SW480 (cell line): ENCODE measurements at regions not wholly inside any gene's neighbourhood (a gene's known extent, or its start where the extent isn't known, plus 50 kb on each side); places are given as distances from the start of the nearest gene placed in this dataset.

Source experiments
- DNase-seq: peaks from one replicate; pipeline ENCODE4 v3.0.0-alpha.2; 2016; ENCODE audit warnings: low spot score

GRCh38 chr6:105578179-105578707 lies 175.4 kb upstream of the PREP start:
- no peak for DNase-seq

- DNase-seq = no peak
Measured at GRCh38 chr6:105573556-105573955, 170.7 kb upstream of the PREP start.

DNA sequence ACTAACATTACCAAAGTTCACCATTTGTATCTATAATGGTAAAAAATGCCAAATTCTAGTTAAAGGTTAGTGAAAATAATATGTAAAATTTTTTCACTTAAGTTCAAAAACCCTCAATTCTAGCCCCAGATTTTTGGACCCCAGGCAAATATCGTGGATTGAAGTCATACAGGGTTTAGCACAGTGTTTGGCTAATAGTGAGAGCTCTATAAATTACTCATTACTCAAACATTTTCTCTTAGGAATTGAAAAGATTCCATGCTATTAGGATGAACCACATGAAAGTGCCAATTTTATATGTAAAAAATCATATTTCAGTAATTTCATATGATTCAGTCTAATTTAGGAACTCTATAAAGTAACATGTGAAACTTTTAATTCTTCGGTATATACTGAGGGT lies 170.3 kb upstream of the PREP start:
- DNase-seq = no peak

DNA sequence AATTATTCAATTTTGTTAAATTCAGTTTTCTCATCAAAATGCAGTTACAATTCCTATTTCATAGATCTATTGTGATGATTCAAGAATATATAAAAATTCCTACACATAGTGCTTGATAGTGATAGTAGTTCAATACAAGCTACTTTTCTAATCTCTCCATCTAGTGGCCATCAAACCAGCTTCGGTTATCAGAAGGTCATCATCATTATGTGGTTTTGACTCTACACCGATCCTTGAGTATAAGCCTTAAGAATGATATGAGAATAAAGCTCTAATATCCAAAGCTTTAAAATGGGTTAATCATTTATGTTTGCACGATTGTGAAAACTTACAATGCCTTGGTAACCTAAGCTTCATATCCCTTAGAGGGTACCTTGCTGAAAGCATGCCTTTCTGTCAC lies 167.5 kb upstream of the PREP start:
- no peak for DNase-seq

GRCh38 chr6:105569706-105570105 lies 166.8 kb upstream of the PREP start:
- no peak for DNase-seq

GRCh38 chr6:105568751-105569150 lies 165.9 kb upstream of the PREP start:
- no peak for DNase-seq

DNA sequence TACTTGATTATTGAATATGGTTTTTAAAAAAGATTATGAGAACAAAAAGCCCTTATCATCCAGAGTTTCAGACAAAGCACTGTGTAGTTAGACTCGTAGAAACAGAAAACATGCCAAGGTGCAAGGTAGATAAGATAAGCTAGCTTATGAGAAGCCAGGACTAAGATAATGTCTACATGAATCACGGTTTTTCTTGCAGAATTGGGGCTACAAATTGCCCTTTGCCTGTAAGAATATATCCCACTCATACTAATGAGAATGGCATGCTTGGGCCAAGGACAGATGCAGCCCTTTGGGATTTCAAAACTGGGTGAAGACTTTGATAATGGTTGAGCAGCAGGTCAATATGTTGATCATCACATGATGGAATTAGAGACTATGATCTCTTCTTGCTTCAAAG lies 165.3 kb upstream of the PREP start:
- DNase-seq = no peak

DNA sequence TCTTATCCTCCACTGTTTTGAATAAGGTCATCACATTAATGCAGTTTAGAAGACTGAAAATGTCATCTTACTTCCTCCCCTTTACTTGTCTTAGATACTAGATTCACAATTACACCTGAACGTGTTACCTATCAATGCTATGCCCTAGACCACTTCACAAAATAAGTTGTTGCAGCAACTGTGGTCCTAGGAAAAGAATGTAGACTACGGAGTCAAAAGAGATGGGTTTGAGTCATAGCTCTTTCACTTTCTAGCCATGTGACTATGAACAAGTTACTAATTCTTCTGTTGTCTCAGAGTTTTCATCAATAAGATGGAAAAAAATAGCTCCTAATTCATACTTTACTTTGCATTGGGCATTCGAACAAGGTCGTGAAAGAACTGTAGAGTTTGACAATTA lies 164.3 kb upstream of the PREP start:
- no peak for DNase-seq

- no peak for DNase-seq
Measured at GRCh38 chr6:105566503-105566902, 163.6 kb upstream of the PREP start.

DNA sequence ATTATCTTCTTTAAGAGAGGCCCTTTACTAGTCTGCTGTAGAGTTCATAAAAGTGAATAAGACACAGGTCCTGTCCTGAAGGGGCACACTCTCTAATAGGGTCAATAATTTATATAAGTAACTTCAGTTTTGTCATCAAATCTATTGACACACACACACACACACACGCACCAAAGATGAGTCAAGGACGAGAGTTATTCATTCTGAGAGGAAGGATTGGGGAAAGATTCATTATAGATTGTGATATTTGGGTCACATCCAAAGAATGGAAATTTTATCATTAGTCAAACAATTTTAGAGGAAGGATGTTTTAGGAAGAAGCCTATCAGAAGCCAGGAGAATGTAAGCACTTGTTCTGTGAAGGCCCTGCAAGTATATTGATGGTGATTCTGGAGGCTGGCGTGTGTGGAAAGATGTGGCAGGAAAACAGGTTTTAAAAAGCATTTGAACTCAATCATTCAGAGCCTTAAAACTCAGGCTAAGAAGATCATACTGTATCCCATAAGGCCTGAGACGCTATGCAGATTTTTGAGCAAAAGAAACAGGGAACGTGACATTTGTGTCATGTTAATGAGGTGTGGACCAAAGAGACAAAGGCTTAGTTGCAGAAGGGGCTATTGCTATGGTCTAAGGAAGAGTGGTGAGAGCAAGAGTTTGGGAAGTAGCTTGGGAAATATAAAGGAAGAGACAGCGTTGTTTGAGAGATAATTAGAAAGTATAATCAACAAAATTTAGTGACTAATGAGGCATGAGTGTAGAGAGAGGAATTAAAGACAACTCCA lies 161.4 kb upstream of the PREP start:
- no peak for DNase-seq

DNA sequence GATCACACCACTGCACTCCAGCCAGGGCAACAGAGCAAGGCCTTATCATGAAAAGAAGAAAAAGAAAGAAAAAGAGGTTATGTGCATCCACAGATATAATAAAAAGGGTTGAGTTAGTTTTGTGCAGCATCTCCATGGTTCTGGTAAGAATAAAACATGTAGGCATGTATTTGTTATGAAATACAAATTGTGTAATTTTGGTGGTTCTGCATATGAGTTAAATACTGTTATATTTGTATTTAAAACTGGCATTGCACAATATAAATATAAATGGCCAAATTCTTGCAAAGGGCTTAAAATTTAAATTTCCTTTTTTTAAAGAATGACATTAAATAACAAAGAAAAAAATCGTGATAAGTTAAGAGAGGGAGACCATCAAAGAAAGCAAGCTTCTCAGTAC lies 159.1 kb upstream of the PREP start:
- no peak for DNase-seq

DNA sequence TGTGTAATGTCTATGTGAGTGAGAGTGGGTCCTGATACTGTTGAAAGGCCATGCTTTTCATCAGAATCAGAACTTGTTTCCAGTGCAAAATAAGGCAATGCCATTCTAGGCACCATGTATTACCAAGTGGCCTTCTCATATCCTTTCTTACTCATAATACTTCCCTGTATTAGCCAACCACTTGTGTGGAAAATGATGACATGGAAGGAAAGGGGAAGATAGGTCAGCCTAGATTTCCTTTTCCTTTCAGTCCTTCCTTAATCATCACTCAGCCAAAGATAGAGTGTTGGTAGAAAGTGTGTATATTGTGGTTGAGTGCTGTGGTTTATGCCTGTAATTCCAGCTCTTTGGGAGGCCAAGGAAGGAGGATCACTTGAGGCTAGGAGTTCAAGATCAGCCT lies 158.6 kb upstream of the PREP start:
- DNase-seq = no peak

GRCh38 chr6:105560611-105561066 lies 157.8 kb upstream of the PREP start:
- no peak for DNase-seq

DNA sequence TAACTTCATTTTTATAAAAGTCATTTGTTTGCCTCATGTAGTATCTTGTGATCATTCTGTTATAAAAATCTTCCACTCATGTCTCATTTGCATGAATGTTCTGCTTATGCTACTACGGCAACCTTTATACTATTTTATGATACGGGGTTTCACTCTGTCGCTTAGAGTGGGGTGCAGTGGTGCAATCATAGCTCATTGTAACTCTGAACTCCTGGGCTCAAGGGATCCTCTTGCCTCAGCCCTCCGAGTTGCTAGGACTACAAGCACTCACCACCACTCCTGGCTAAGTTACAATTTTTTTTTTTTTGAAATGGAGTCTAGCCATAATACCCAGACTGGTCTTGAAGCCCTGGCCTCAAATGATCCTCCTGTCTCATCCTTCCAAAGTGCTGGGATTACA lies 154.4 kb upstream of the PREP start:
- DNase-seq = no peak

DNA sequence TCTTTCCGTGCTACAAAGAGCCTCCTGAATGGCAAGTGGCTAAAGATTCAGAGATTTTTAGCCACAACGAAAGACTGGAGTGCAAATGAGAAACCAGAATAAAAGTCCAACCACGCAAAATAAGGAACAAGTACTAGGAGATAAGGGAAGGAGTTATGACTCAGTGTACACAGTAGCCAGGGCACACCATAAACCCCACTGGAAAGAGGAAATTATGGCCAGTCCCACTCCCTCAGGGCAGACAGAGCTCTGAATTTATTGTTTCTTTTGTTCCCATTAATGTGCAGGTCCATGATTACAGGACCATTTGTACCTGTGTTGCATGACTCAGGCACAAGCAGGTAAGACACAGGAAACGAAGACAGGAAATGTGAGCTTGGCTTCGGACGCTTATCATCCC lies 150.3 kb upstream of the PREP start:
- DNase-seq = no peak

DNA sequence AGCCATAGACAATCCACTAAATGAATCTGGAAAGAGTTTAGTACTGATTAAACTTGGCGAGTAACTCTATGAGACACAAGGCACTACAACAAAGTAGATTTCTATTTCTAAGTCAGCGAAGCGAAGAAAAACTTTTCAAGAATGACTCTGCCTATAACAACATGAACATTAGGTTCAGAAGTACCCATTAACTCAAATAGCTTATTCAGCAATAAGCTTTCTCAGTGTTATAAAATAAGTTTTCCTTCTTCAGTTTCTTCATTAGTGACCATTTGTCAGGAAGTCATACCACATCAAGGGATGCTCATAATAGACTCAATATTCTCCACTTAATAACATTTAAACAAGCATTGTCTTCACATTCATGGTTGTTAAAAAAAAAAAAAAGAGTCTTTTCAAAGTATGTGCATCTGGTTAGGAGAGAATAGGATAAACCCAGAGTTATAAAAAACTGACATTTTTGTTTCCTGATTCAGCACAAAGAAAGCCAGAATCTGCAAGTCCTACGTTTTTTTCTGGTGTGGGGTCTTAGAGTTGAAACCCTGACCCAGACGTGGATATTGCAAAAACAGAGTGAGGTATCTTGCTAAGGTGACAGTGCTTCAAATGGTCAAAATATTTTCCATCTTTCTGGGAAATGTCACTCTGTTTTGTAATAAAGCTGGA lies 148.2 kb upstream of the PREP start:
- DNase-seq = no peak

DNA sequence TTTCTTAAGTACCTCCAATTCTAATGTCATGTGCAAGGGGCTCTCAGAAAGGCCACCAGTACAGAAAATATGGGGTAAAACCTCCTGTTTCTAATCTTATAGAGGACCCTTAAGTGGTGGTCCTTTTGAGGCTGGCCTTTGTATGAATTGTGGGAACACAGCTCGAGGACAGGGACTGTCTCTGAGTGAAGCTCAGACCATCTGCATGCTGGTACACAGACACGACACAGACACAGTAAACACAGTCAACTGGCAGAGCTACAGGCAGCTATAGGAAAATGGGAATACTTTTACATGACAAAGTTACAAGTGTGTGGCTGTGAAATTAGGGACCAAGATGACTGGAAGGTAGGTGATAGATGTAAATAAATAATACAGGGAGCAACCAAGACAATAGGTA lies 143.9 kb upstream of the PREP start:
- no peak for DNase-seq

GRCh38 chr6:105545947-105546731 lies 143.3 kb upstream of the PREP start:
- DNase-seq = no peak

- DNase-seq = no peak
Measured at GRCh38 chr6:105545228-105545920, 142.5 kb upstream of the PREP start.

DNA sequence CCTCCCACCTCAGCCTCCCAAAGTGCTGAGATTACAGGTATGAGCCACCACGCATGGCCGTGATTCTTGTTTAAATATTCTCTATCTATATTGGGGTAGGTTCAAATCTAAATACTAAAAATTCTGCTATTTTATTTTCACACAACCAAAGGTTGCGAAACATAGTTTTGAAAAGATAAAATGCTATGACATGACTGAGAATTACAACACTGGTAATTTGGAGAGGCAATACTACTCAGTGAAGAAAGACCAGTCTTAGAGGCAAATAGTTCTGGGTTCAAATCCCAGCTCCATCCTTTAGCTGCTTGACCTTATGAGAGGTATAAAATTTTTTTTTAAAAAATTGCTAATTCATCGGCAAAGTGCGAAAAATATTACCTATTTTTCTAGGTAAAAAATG lies 137.0 kb upstream of the PREP start:
- DNase-seq = no peak

DNA sequence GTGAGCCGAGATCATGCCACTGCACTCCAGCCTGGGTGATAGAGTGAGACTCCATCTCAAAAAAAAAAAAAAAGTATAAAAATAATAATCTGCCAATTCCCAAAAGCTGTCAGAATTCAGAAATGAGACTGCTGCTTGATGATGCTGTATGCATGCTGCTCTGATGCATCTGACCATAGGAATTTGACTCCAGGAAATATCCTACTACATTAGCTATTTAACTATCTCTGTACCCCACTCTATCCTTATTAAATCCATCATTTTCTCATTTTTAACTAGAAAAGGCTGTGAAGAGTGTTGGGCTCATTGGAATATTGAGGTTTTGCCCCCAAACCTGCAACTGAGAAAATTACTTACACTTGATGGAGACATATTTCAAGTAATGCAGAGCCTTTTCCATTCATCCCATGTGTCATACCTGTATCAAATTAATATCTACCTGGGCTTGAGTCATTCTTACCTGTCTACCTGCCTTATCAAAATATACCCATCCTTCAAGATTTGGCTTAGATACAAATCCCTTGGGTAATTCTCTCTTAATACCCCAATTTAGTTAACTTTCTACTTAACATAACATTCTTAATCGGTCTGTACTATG lies 135.2 kb upstream of the PREP start:
- DNase-seq = no peak

- DNase-seq = no peak
Measured at GRCh38 chr6:105536961-105537360, 134.1 kb upstream of the PREP start.
